NCI-H1105 (cell line): ENCODE measurements at regions not wholly inside any gene's neighbourhood (a gene's known extent, or its start where the extent isn't known, plus 50 kb on each side); places are given as distances from the start of the nearest gene placed in this dataset.

Source experiments
- DNase-seq: peaks from one replicate; lab custom pipeline; 2025; lab: John Stamatoyannopoulos, UW

- no peak for DNase-seq
Measured at GRCh38 chr4:31272331-31273061, 552.3 kb downstream of the PCDH7 start.

GRCh38 chr4:31275906-31276305, 555.7 kb downstream of the PCDH7 start:
- peak; percentile 15 for DNase-seq

DNA sequence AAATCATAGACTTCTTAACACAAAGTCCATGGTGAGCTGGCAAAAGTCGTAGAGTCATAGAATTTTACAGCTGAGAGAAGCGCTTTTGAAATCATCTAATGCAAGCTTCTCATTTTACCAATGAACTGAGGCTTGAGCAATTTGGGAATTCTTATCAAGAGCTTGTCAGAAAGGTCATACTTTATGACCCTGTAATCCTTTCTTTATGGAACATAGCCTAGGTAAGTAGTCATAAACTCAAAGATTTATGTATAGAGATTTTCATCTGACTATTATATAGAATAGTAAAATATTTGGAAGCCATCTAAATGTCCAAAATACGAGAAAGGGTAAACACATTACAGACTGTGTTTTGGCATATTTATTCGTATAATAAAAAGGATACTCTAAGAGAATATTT, 563.5 kb downstream of the PCDH7 start:
- no peak for DNase-seq

DNA sequence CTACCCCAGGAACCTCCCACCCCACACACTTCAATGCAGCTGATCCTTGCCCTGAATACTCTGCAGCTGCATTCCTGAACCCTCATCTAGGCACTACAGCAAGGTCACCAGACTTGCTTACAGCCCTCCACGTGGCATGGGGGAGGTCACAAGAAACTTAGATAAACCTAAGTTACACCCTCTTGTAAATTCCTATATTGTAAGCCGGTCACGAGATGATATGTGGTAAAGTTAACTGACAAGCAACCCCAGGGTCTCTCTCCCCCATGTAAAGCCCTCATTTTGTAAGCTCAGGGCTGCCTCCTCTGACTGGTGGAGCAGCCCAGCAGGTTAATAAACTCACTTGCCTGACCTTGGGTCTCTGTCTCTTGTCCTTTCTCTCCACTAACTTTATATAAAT, 570.7 kb downstream of the PCDH7 start:
- no peak for DNase-seq

- no peak for DNase-seq
Measured at GRCh38 chr4:31291238-31291637, 571.1 kb downstream of the PCDH7 start.

GRCh38 chr4:31294655-31295480, 574.7 kb downstream of the PCDH7 start:
- DNase-seq, result no peak

GRCh38 chr4:31298737-31299136, 578.6 kb downstream of the PCDH7 start:
- DNase-seq, result no peak

GRCh38 chr4:31307029-31307428, 586.9 kb downstream of the PCDH7 start:
- no peak for DNase-seq

- no peak for DNase-seq
Measured at GRCh38 chr4:31324814-31325213, 604.6 kb downstream of the PCDH7 start.

DNA sequence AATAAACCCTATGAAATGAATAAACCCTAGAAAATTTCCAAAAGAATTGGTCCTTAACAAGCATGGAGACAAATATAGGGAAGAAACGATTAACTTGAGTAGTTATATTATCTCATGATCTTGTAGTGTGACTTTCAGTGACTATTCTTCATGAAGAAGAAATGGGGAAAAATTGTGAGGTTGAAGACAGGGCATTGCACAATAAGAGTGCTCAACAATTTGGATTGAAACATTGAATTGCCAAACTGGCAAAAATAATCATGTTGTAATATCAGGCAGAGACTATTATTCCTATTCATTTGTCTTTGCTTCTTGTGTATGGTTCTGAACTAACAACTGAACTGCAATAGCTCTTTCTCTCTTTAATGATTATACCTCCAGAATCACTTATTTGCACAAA, 605.1 kb downstream of the PCDH7 start:
- DNase-seq, result no peak

DNA sequence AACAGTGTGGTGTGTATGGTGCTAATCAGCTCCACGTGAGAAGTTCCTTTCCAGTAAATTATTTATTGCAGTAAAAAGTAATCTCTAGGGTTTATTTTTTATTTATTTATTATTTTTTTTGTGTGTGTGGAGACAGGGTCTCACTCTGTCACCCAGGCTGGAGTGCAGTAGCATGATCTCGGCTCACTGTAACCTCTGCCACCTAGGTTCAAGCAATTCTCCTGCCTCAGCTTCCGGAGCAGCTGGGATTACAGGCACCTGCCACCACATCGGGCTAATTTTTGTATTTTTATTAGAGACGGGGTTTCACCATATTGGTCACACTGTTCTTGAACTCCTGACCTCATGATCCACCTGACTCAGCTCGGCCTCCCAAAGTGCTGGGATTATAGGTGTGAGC, 606.9 kb downstream of the PCDH7 start:
- no peak for DNase-seq

GRCh38 chr4:31328932-31329331, 608.8 kb downstream of the PCDH7 start:
- no peak for DNase-seq

- no peak for DNase-seq
Measured at GRCh38 chr4:31334086-31334910, 614.1 kb downstream of the PCDH7 start.

DNA sequence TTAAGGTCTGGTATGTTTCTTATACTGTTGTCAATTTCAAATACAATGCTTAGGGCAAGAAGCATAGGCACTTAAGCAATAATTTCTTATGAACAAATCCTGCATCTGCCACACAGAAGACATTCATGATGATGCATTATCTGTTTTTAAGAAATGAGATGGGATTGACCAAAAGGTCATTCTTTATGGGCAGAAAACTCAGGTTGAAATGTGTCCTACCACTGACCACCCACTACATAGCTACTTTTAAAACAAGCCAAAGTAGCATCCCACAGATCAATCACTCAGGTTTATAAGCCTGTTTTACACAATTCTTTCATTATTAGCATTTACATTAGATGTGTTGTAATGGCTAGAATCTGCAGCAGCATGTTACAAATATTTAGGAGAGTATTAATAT, 617.8 kb downstream of the PCDH7 start:
- no peak for DNase-seq

DNA sequence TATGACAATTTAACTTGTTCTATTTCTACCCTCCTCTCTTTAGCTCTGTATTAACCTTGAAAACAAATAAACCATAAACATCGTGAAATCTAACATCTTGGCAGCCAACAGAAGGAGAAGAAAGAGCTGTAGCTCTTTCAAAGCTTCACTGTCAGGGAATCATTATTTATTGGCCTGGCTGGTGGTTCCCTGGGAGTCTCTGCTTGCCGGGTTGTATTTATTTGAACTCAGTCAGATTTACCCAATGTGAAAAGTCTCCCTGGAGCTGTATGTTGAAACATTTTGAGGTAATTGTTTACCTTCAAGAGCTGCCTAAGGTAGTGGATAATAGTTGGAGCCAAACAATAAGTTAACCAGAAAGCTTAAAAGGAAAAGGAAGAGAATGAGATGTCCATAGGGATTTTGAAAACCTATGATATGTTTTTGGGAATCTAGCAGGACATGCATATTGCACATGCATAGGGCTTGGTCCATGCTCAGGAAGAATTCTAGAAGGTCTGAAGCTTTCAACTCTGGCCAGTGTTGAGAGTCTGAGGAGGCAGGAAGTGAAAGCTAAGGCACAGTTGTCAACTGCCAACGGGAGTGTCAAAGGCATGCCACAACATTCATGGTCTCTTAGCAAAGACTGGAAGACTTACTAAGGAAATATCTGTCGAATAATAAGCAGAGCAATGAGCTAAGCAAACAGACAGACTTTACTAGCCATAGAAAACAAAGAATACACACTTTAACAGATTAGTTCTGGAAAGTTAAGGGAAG, 621.6 kb downstream of the PCDH7 start:
- no peak for DNase-seq

DNA sequence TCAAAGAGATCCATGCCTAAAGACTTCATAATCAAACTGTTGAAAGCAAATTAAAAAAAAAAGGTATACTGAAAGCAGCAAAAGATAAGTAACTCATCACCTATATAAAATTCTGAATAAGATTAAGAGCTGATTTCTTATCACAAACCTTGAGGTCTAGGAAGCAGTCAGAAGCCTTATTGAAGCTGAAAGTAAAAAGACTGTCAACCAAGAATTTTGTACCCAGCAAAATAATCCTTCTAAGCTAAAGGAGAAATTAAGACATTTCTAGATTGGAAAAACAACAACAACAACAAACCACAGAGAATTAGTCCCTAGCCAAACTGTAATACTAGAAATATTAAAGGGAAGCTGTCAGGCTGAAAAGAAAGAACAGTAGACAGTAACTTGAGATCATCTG, 622.9 kb downstream of the PCDH7 start:
- DNase-seq, result no peak

DNA sequence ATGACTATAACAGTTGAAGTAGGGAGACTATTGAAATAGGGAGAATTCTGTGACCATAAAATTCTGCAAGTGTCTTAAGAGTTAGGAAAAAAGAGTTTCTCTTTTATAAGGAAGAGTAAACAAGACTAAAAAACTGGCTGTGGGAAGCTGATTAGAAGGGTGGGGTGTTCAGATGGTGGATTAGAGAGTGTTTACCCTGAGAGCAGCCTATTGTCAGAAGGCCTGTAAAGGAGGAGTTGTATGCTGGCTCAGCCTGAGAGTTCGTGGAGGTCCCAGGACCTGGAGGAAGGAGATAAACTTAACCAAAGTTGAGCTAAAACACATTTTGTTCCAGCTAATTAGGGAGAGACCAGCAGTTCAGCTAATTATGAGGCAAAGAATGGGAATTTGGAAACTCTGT, 629.7 kb downstream of the PCDH7 start:
- no peak for DNase-seq

- DNase-seq, result no peak
Measured at GRCh38 chr4:31351695-31352094, 631.5 kb downstream of the PCDH7 start.

GRCh38 chr4:31356839-31357238, 636.7 kb downstream of the PCDH7 start:
- no peak for DNase-seq

DNA sequence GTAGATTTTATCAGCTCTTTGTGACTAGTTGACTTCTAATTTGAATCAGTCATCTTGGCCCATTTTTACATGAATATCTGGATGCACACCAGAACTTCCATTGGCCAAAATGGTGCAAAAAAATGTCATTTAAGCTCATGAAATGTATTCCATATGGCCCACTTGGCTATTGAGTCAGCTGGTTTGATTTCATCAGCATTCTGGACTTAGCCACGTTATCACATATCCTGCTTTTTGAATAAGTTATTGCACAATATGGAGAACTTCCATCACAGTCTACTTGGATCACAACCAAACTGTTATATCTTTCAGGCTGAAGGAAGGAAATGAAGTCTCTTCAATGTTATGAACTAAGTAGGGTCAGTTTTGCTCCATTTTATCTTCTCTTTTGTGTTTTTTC, 640.6 kb downstream of the PCDH7 start:
- no peak for DNase-seq

- DNase-seq, result no peak
Measured at GRCh38 chr4:31362756-31363155, 642.6 kb downstream of the PCDH7 start.
